Gastrocnemius medialis (tissue), 4 donors: ENCODE measurements at regions not wholly inside any gene's neighbourhood (a gene's known extent, or its start where the extent isn't known, plus 50 kb on each side); places are given as distances from the start of the nearest gene placed in this dataset.

Experiments used
- ATAC-seq, 2 donors: fragments of 150-250 bp; one replicate each; pipeline ENCODE4 v1.9.1; 2016
- DNase-seq, 2 donors: peaks; one replicate each; pipeline ENCODE4 v3.0.0-alpha.2; 2019
- H3K27ac ChIP-seq, 4 donors: fragments of 200-600 bp; sonication (generic); 1 replicate in 1 of 4; 2 replicates in 3 of 4; pipeline ENCODE4 v1.5.1; 2016 to 2018; ENCODE audit warnings: mild to moderate bottlenecking in 2 of 4, moderate library complexity in 1 of 4
- H3K27me3 ChIP-seq, 3 donors: fragments of 200-600 bp; sonication (generic) in 2 of 3; 1 replicate in 1 of 3; 2 replicates in 2 of 3; pipeline versions ENCODE4 v1.5.1 to v1.6.0; 2016 to 2019; ENCODE audit warnings: mild to moderate bottlenecking in 1 of 3, moderate library complexity in 1 of 3
- H3K36me3 ChIP-seq, 2 donors: fragments of 200-600 bp; sonication (generic) in 1 of 2; one replicate each; pipeline ENCODE4 v1.5.1; 2017 to 2018
- H3K4me1 ChIP-seq, 2 donors: fragments of 200-600 bp; sonication (generic) in 1 of 2; one replicate each; pipeline ENCODE4 v1.5.1; 2016 to 2017; ENCODE audit warnings: mild to moderate bottlenecking in 2 of 2
- H3K4me3 ChIP-seq, 4 donors: fragments of 200-600 bp; sonication (generic) in 3 of 4; 1 replicate in 1 of 4; 2 replicates in 3 of 4; pipeline ENCODE4 v1.5.1; 2016 to 2019; ENCODE audit warnings: mild to moderate bottlenecking in 2 of 4
- H3K9me3 ChIP-seq, 3 donors: fragments of 200-600 bp; sonication (generic) in 2 of 3; 1 replicate in 1 of 3; 2 replicates in 2 of 3; pipeline ENCODE4 v1.5.1; 2016 to 2019
- POLR2A ChIP-seq, 2 donors: fragments of 450-650 bp; IDR thresholded peaks; one replicate each; pipeline ENCODE4 v1.6.1; 2017; ENCODE audit warnings: antibody characterized with exemption in 2 of 2, mild to moderate bottlenecking in 2 of 2, moderate library complexity in 2 of 2
- in situ Hi-C, 4 donors: fragments of 200-750 bp; cut with MboI; loops; one replicate each; pipeline versions ENCODE4 v1.15.0 to v1.8.0; 2017; ENCODE audit warnings: low sequenced_read_pairs in 4 of 4
- intact Hi-C: fragments of 100-400 bp; cut with DNase I; formaldehyde crosslinking; loops from one replicate; pipeline ENCODE4 v1.15.1; 2023; ENCODE audit warnings: low total_unique reads
- TF ChIP-seq, protein P1 (sequence below), 5 experiments: fragments of 450-650 bp in 3 of 5; fragments of 200-600 bp in 2 of 5; sonication (generic) in 2 of 5; IDR thresholded peaks in 4 of 5; conservative IDR thresholded peaks in 1 of 5; 1 replicate in 4 of 5; 2 replicates in 1 of 5; pipeline ENCODE4 v1.5.1; 2016 to 2019; ENCODE audit warnings: antibody characterized with exemption in 5 of 5, mild to moderate bottlenecking in 3 of 5, moderate library complexity in 3 of 5

DNA sequence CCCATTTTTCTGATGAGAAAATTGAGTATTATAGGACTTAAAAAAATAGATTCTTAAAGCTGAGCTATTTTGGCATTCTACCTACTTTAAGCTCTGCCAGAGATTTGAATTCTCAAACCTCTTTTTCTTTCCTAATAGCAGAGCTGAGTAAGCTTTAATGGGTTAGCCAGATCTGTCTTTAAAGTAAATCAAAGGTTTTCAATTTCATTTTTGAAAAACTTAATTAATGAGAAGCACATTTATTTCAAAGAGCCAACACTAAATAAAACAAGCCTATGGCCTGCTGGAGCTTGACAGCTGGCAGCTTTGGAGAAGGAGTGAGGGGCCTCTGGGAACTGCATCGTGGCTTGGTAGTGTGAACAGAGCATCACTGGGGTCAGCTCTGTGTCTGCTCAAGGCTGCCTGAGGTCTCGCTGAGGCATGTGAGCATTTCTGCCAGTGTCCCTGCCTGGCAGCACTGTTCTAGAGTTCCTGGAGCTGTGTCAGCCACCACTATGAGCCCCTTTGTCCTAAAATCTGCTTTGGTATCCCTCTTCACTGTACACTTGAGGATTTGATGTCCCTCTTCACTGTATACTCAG, 50.4 kb upstream of the PRSS23 start:
- Histone ChIP-seq H3K27ac (no peak overlapping the region), H3K4me1 (no peaks in the 10 kb centered on the region), H3K4me3 (no peak overlapping the region), H3K9me3 (no peaks in the 10 kb centered on the region), H3K36me3 (no peaks in the 10 kb centered on the region), H3K27me3 (no peaks in the 10 kb centered on the region)
- no peak for TF ChIP-seq POLR2A (IDR thresholded peaks at IDR 0.05)
- TF ChIP-seq, protein P1, sequence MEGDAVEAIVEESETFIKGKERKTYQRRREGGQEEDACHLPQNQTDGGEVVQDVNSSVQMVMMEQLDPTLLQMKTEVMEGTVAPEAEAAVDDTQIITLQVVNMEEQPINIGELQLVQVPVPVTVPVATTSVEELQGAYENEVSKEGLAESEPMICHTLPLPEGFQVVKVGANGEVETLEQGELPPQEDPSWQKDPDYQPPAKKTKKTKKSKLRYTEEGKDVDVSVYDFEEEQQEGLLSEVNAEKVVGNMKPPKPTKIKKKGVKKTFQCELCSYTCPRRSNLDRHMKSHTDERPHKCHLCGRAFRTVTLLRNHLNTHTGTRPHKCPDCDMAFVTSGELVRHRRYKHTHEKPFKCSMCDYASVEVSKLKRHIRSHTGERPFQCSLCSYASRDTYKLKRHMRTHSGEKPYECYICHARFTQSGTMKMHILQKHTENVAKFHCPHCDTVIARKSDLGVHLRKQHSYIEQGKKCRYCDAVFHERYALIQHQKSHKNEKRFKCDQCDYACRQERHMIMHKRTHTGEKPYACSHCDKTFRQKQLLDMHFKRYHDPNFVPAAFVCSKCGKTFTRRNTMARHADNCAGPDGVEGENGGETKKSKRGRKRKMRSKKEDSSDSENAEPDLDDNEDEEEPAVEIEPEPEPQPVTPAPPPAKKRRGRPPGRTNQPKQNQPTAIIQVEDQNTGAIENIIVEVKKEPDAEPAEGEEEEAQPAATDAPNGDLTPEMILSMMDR (IDR thresholded peaks at IDR 0.05 in 4 of 5, conservative IDR thresholded peaks at IDR 0.05 in 1 of 5), result no peak
- DNase-seq (no peak), ATAC-seq (no peak)
- intact Hi-C loops (no loop called here), in situ Hi-C loops (no loop called here)

DNA sequence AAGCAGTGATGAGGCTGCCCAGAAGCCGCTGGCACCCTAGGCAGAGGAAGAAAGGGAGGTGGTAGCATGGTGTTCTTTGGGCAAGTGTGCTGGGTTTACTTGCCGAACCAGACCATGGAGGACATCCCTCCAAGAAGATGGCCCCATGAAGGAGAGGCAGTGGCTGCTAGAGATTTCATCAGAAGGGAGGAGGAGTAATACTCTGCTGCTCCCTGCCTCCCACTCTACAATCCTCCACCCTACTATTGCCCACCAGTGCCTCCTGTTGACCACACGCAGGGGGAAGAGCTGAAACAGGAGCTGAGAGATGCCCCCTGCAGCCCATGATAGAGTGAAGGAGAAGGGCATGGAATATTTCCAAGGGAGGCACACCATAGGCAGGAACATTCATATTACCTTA, 51.0 kb upstream of the PRSS23 start:
- no peak for ATAC-seq
- no peak for DNase-seq
- H3K4me1 ChIP-seq, result no peaks in the 10 kb centered on the region
- no peak overlapping the region for H3K27ac ChIP-seq
- TF ChIP-seq, protein P1 (IDR thresholded peaks at IDR 0.05 in 4 of 5, conservative IDR thresholded peaks at IDR 0.05 in 1 of 5), result no peak
- in situ Hi-C loops (no loop called here), intact Hi-C loops (no loop called here)
- no peaks in the 10 kb centered on the region for H3K36me3 ChIP-seq
- no peaks in the 10 kb centered on the region for H3K9me3 ChIP-seq
- no peak overlapping the region for H3K4me3 ChIP-seq
- no peaks in the 10 kb centered on the region for H3K27me3 ChIP-seq

DNA sequence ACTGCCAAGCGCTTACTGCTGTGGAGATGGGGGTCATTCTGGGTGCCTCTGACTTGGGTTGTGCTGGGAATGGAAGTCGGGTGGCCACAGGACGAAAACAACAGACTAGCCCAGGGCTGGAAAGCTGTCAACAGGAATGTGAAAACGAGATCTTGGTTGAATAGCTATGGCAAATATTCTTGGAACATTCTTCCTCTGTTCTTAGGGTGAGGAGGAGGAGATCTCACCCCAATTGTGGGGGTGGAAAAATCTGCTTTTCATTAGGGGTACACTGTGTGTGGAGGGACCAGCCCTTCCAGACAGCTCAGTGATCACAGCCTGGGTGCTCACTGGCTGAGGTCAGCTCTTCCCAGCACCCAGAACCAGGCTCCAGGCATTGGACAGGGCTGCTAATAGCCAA, 52.0 kb upstream of the PRSS23 start:
- intact Hi-C loops, result no loop called here
- no peak for DNase-seq
- H3K4me1 ChIP-seq, result peaks cover 4 to 5% of the 10 kb centered on the region in 2 donors

DNA sequence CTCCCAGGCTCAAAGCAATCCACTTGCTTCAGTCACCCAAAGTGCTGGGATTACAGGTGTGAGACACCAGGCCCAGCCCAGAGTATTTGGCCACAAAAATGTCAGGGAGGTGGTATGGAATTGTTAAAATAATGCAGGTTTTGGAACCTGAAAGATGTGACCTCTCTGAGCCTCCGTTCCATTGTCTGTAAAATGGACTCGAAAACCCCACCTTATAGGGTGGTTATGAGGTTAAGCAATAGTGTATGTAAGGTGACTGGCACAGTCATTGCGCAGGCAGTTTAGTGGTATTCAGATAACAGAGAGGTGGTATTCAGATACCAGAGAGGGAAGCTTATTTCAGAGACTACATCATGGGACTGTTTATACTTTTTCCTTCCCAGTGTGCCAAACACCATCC, 52.5 kb upstream of the PRSS23 start:
- intact Hi-C loops, result no loop called here

More for the DNA sequence above, 52.0 kb upstream of the PRSS23 start:
- in situ Hi-C loops, result no loop called here
- ATAC-seq, result no peak
- H3K36me3 ChIP-seq, result no peaks in the 10 kb centered on the region
- H3K4me3 ChIP-seq, result no peak overlapping the region
- H3K9me3 ChIP-seq, result no peaks in the 10 kb centered on the region
- TF ChIP-seq, protein P1 (IDR thresholded peaks at IDR 0.05 in 4 of 5, conservative IDR thresholded peaks at IDR 0.05 in 1 of 5), result no peak
- no peak for TF ChIP-seq POLR2A (IDR thresholded peaks at IDR 0.05)
- H3K27ac ChIP-seq, result no peak overlapping the region
- no peaks in the 10 kb centered on the region for H3K27me3 ChIP-seq

DNA sequence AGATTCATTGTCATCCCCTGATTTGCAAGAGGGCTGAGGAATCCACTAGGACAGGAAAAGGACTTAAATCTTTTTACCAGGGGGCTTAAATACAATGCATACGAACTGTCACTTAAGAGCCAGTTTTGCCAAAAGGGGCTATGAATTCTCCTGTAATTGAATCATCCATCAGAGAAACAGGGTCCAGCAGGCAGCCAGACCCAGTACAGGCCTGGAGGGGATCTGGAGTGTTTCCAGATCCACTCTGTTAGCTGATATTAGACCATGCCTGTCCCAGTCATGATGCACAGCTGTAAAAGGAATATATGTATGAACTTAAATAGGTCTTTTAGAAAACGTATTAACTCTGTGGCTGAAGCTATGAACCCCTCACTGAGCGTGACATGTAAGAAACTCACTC, 53.8 kb upstream of the PRSS23 start:
- ATAC-seq (no peak), DNase-seq (no peak)
- Histone ChIP-seq H3K4me3 (no peak overlapping the region), H3K27ac (no peak overlapping the region), H3K27me3 (no peaks in the 10 kb centered on the region), H3K9me3 (no peaks in the 10 kb centered on the region), H3K36me3 (no peaks in the 10 kb centered on the region), H3K4me1 (peaks cover 11 to 12% of the 10 kb centered on the region in 2 donors)
- no peak for TF ChIP-seq POLR2A (IDR thresholded peaks at IDR 0.05)
- TF ChIP-seq, protein P1 (IDR thresholded peaks at IDR 0.05 in 4 of 5, conservative IDR thresholded peaks at IDR 0.05 in 1 of 5), result no peak
- in situ Hi-C loops, result no loop called here
- intact Hi-C loops, result no loop called here

More for the DNA sequence above, 52.5 kb upstream of the PRSS23 start:
- Histone ChIP-seq H3K27ac (no peak overlapping the region), H3K27me3 (no peaks in the 10 kb centered on the region), H3K9me3 (no peaks in the 10 kb centered on the region), H3K4me1 (peaks cover 9 to 10% of the 10 kb centered on the region in 2 donors), H3K4me3 (no peak overlapping the region), H3K36me3 (no peaks in the 10 kb centered on the region)
- no peak for DNase-seq
- no peak for TF ChIP-seq POLR2A (IDR thresholded peaks at IDR 0.05)
- in situ Hi-C loops, result no loop called here
- ATAC-seq, result no peak
